ENCODE measurements at regions not wholly inside any gene's neighbourhood (a gene's known extent, or its start where the extent isn't known, plus 50 kb on each side); places are given as distances from the start of the nearest gene placed in this dataset.

DNA sequence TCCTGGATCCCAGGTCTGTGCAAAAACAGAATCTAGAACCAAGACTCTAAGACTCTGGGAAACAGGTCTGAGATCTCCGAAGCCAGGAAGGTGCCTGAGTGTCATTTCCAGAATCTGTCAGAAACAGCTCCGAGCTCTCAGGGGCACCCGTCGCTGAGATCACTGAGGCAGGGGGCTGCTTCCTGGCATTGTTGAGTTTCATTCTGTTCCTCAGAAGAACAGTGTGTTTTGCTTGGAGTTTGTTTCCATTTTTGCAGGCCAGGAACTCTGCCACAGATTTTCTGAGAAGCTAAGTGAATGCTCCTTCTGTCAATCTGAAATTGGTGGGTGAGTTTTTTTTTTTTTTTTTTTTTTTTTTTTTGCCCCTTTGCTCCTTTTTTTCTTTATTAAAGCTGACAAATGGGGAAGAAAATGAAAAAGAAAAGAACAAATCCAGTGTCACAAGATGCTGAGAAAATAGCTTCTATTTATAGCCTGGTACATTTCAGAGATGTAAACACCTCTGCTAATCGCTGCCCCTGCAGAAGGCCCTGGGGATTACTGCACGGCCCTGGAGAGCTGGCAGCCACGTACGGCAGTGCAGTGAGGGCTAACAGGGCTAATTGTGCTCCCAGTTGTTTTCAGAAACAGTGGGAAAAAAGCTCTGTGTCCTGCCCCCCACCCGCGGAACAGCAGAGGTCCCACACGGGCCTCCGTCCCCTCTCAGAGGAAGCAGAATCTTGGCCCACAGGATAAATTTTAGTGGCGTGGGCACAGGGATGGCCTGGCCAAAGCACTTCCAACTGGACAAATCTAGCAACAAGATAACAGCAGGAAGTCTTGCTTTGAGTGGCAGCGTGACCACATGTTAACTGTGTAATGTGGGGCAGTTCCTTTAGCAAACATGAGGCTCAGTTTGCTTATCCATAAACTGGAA lies 237.6 kb upstream of the IRS2 start:
- Histone ChIP-seq H3K27ac (peak overlapping the region; percentile 47 to 74 (median 57)), H3K4me1 (peaks cover 0 to 6% (median 2%) of the 10 kb centered on the region in 4 donors), H3K27me3 (no peaks in the 10 kb centered on the region), H3K36me3 (no peaks in the 10 kb centered on the region), H3K9me3 (no peaks in the 10 kb centered on the region), H3K4me3 (no peak overlapping the region)
- TF ChIP-seq EP300 (IDR thresholded peaks at IDR 0.05; ENCODE audit: low read depth) (no peak), POLR2AphosphoS5 (IDR thresholded peaks at IDR 0.05) (no peak), POLR2A (IDR thresholded peaks at IDR 0.05) (no peak)
- TF ChIP-seq, protein P1, sequence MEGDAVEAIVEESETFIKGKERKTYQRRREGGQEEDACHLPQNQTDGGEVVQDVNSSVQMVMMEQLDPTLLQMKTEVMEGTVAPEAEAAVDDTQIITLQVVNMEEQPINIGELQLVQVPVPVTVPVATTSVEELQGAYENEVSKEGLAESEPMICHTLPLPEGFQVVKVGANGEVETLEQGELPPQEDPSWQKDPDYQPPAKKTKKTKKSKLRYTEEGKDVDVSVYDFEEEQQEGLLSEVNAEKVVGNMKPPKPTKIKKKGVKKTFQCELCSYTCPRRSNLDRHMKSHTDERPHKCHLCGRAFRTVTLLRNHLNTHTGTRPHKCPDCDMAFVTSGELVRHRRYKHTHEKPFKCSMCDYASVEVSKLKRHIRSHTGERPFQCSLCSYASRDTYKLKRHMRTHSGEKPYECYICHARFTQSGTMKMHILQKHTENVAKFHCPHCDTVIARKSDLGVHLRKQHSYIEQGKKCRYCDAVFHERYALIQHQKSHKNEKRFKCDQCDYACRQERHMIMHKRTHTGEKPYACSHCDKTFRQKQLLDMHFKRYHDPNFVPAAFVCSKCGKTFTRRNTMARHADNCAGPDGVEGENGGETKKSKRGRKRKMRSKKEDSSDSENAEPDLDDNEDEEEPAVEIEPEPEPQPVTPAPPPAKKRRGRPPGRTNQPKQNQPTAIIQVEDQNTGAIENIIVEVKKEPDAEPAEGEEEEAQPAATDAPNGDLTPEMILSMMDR (IDR thresholded peaks at IDR 0.05), result no peak
- 0 to 44% methylated on average over 1 to 14 of the region's 14 CpGs for WGBS, 2 donors (ENCODE audit: low coverage in 1 of 2)
- DNase-seq, result peak; percentile 10
- in situ Hi-C loops (cut with MboI; ENCODE audit: low pct_ligation_motif_present in 1 of 4, low pct_unique_long_range_greater_than_20kb in 1 of 4, low sequenced_read_pairs in 3 of 4), result no loop called here
- intact Hi-C loops (cut with DNase I; ENCODE audit: low total_unique reads), result no loop called here

DNA sequence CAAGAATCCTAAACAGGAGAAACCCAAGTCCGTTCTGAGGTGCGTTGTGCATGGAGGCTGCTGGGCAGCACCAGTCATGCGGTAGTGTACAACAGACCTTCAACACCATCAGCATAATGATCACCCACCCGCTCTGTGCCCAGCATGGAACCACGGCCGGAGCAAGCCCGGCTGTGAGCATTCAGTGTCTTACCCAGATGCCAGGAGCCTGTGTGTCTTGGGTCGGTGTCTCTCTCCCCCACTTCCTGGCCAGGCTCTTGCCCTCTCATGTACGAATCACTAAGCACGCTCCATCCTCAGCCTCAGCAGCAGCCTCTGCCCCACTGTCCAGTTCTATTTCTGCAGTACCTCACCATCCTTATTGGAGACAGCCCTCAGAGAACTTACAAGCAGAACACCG lies 231.6 kb upstream of the IRS2 start:
- Histone ChIP-seq H3K36me3 (no peaks in the 10 kb centered on the region), H3K27ac (no peak overlapping the region), H3K4me1 (no peaks in the 10 kb centered on the region), H3K9me3 (no peaks in the 10 kb centered on the region), H3K27me3 (no peaks in the 10 kb centered on the region), H3K4me3 (no peak overlapping the region)
- 84 to 89% methylated on average over 3 to 11 of the region's 11 CpGs for WGBS, 2 donors (ENCODE audit: low coverage in 1 of 2)
- intact Hi-C loops (cut with DNase I; ENCODE audit: low total_unique reads) (no loop called here), in situ Hi-C loops (cut with MboI; ENCODE audit: low pct_ligation_motif_present in 1 of 4, low pct_unique_long_range_greater_than_20kb in 1 of 4, low sequenced_read_pairs in 3 of 4) (no loop called here)
- no peak for DNase-seq
- TF ChIP-seq POLR2AphosphoS5 (IDR thresholded peaks at IDR 0.05) (no peak), EP300 (IDR thresholded peaks at IDR 0.05; ENCODE audit: low read depth) (no peak)
- TF ChIP-seq, protein P1 (IDR thresholded peaks at IDR 0.05), result no peak

DNA sequence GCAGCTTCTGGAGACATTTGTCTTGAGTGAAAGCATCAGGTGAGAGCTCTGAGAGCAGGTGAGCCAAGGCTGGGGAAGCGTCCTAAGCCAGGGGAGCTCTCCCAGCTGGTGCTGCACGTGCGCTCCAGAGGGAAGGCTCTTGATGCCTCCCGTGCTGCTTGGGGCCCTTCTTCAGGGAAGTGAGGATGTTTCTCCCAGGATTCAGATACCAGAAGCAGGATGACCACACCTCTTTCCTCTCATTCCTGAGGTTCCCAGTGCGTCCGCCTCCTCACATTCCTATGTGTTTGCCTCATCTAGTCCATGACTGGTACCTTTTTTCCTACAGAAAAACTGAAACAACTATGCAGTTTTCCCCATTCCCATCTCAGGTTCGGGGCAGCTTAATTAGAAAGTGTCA lies 231.0 kb upstream of the IRS2 start:
- Histone ChIP-seq H3K27me3 (no peaks in the 10 kb centered on the region), H3K4me1 (no peaks in the 10 kb centered on the region), H3K36me3 (no peaks in the 10 kb centered on the region), H3K4me3 (no peak overlapping the region), H3K27ac (no peak overlapping the region), H3K9me3 (no peaks in the 10 kb centered on the region)
- intact Hi-C loops (cut with DNase I; ENCODE audit: low total_unique reads) (no loop called here), in situ Hi-C loops (cut with MboI; ENCODE audit: low pct_ligation_motif_present in 1 of 4, low pct_unique_long_range_greater_than_20kb in 1 of 4, low sequenced_read_pairs in 3 of 4) (no loop called here)
- WGBS, 2 donors (ENCODE audit: low coverage in 1 of 2), result 57 to 77% methylated on average over 3 to 7 of the region's 7 CpGs
- TF ChIP-seq EP300 (IDR thresholded peaks at IDR 0.05; ENCODE audit: low read depth) (no peak), POLR2AphosphoS5 (IDR thresholded peaks at IDR 0.05) (no peak), POLR2A (IDR thresholded peaks at IDR 0.05) (no peak)
- DNase-seq, result no peak

DNA sequence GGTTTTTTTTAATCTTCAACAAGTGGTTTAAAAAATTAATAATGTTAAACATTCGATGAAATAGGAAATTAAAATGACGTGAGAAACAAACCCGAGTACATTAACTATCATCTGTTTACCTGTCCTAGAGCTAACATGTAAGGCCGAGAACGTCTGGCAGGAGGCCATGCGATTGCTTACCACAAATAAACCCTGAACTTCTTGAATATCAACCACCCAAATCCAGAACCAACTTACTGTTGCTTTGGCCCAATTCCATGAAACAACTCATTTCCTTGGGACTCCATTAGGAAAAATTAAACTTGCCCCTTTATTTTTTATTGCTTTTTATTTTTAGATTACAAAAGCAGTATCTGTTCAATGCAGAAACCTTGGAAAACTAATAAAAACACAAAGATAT lies 228.9 kb upstream of the IRS2 start:
- WGBS, 2 donors (ENCODE audit: low coverage in 1 of 2), result 61 to 66% methylated on average over 6 of the region's 6 CpGs
- Histone ChIP-seq H3K27me3 (no peaks in the 10 kb centered on the region), H3K9me3 (no peaks in the 10 kb centered on the region), H3K36me3 (no peaks in the 10 kb centered on the region), H3K27ac (no peak overlapping the region), H3K4me1 (no peaks in the 10 kb centered on the region), H3K4me3 (no peak overlapping the region)
- no peak for DNase-seq
- intact Hi-C loops (cut with DNase I; ENCODE audit: low total_unique reads) (no loop called here), in situ Hi-C loops (cut with MboI; ENCODE audit: low pct_ligation_motif_present in 1 of 4, low pct_unique_long_range_greater_than_20kb in 1 of 4, low sequenced_read_pairs in 3 of 4) (no loop called here)
- TF ChIP-seq, protein P1 (IDR thresholded peaks at IDR 0.05), result no peak
- TF ChIP-seq POLR2A (IDR thresholded peaks at IDR 0.05) (no peak), EP300 (IDR thresholded peaks at IDR 0.05; ENCODE audit: low read depth) (no peak), POLR2AphosphoS5 (IDR thresholded peaks at IDR 0.05) (no peak)

All from transverse colon (tissue), 4 donors.